DOHH2 (cell line): ENCODE measurements at regions not wholly inside any gene's neighbourhood (a gene's known extent, or its start where the extent isn't known, plus 50 kb on each side); places are given as distances from the start of the nearest gene placed in this dataset.

Source experiments
- EZH2phosphoT487 ChIP-seq: fragments of 200-600 bp; sonication (generic); IDR thresholded peaks from 2 replicates; pipeline ENCODE4 v1.6.1; 2017; ENCODE audit warnings: borderline replicate concordance, mild to moderate bottlenecking, antibody characterized with exemption, low read length, moderate library complexity, mixed read lengths
- TF ChIP-seq, protein P1 (sequence below): fragments of 200-600 bp; sonication (generic); IDR thresholded peaks from one replicate; pipeline ENCODE4 v1.5.1; 2014; ENCODE audit warnings: antibody characterized with exemption, mild to moderate bottlenecking, low read depth, low read length; ENCODE audit not compliant: poor library complexity, severe bottlenecking

DNA sequence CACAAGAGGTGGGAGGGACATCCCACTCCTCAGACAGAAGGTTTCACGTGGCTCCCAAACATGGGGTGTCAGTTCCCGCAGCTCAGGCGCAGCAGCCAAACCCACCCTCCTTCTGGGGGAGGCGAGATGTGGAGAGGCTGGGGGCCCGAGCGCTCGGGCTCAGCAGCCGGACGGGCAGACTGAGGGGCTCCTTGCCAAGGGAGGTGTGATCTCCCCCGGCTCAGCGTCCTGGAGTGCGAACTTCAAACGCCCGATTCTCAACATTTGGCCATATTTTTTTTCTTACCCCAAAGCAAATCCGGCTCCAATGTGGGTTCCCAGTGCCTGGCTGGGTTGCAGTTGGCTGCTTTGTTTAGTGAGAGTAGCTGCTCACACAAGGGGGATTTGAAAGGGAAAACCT is 477.9 kb downstream of the MN1 start:
- TF ChIP-seq, protein P1, sequence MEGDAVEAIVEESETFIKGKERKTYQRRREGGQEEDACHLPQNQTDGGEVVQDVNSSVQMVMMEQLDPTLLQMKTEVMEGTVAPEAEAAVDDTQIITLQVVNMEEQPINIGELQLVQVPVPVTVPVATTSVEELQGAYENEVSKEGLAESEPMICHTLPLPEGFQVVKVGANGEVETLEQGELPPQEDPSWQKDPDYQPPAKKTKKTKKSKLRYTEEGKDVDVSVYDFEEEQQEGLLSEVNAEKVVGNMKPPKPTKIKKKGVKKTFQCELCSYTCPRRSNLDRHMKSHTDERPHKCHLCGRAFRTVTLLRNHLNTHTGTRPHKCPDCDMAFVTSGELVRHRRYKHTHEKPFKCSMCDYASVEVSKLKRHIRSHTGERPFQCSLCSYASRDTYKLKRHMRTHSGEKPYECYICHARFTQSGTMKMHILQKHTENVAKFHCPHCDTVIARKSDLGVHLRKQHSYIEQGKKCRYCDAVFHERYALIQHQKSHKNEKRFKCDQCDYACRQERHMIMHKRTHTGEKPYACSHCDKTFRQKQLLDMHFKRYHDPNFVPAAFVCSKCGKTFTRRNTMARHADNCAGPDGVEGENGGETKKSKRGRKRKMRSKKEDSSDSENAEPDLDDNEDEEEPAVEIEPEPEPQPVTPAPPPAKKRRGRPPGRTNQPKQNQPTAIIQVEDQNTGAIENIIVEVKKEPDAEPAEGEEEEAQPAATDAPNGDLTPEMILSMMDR = no peak
- TF ChIP-seq EZH2phosphoT487 = no peak
